Skeletal muscle satellite cell (primary cell): ENCODE measurements at regions not wholly inside any gene's neighbourhood (a gene's known extent, or its start where the extent isn't known, plus 50 kb on each side); places are given as distances from the start of the nearest gene placed in this dataset.
"Not testable (repeated sequence)": the region's sequence is repeated elsewhere in the genome, so short reads cannot be mapped to it uniquely, and the experiment has no call there.

Source experiments
- H3K27me3 ChIP-seq: 2 replicates; pipeline ENCODE4 v1.7.0; 2013; ENCODE audit warnings: low read length; ENCODE audit not compliant: control insufficient read depth, insufficient read depth
- H3K36me3 ChIP-seq: 2 replicates; pipeline ENCODE4 v1.7.0; 2013; ENCODE audit warnings: mild to moderate bottlenecking, control low read depth, low read length; ENCODE audit not compliant: insufficient read depth
- H3K4me1 ChIP-seq: 2 replicates; pipeline ENCODE4 v1.7.0; 2013; ENCODE audit warnings: low read length; ENCODE audit not compliant: control insufficient read depth, insufficient read depth
- H3K4me2 ChIP-seq: 2 replicates; pipeline ENCODE4 v1.7.0; 2013; ENCODE audit warnings: mild to moderate bottlenecking, low read length
- H3K4me3 ChIP-seq: 2 replicates; pipeline ENCODE4 v1.7.0; 2013; ENCODE audit warnings: low read length
- H3K9ac ChIP-seq: 2 replicates; pipeline ENCODE4 v1.7.0; 2013; ENCODE audit warnings: mild to moderate bottlenecking, low read depth, low read length, moderate library complexity
- H3K9me3 ChIP-seq: replicated peaks from 2 replicates; pipeline ENCODE4 v1.7.0; 2013; ENCODE audit warnings: mild to moderate bottlenecking, control low read depth, low read length

DNA sequence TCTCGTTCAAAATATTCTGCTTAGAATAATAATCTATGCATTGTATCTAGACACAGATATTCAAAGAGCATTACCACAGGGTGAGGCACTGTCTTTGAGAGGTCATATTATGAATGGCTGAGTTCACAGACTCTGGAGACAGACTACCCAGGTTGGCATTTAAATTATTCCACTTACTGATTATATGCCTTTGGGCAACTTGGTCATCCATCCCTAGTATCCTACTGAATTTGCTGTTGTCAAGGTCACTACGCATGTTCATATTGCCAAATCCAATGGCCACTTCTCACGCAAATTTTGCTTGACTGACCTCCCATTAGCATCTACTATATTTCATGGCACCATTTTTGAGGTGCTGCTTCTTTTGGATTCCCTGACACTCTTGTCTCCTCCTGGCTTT lies 498.6 kb upstream of the TLE4 start:
- Histone ChIP-seq H3K4me1 (no peaks in the 10 kb centered on the region), H3K36me3 (no peaks in the 10 kb centered on the region), H3K27me3 (no peaks in the 10 kb centered on the region), H3K4me2 (no peak overlapping the region), H3K4me3 (no peak overlapping the region), H3K9ac (no peak overlapping the region), H3K9me3 (no peaks in the 10 kb centered on the region)

DNA sequence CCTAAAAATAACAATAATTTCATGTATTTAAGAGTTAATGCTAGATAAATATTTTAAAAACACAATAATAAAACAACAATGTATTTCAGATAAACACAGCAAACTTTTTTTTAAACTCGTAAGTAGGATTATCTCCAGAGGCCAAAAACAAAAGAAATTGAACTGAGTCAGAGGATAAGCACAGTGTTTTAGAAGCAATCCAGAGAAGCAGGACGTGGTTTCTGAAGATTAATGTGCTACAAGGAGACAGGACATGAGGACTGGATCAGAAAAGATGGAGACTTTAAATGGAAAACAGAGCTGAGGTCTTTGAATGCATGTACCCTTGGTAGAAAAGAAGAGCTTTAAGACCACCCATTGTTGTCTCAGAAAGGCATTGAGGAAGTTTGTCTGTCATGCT lies 491.2 kb upstream of the TLE4 start:
- Histone ChIP-seq H3K36me3 (no peaks in the 10 kb centered on the region), H3K4me2 (no peak overlapping the region), H3K4me3 (no peak overlapping the region), H3K27me3 (no peaks in the 10 kb centered on the region), H3K9ac (no peak overlapping the region), H3K4me1 (no peaks in the 10 kb centered on the region), H3K9me3 (no peaks in the 10 kb centered on the region)

DNA sequence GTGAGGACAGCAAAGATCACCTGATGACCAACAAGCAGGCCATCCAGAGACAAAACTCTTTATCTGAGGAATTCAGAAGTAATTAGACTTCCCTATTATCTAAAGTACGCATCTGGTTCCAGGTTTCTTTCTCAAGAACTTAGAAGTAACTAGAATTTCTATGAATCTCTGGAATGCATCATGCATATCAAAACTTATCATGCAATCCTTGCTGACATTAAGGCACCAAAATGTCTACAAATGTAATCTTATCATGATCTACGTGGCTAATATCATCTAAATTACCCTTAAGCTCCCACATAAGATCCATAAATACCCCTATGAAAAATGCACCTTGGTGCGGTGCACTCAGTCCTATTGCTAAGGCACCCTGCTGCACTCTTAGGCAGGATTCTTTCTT lies 488.1 kb upstream of the TLE4 start:
- Histone ChIP-seq H3K36me3 (no peaks in the 10 kb centered on the region), H3K9me3 (no peaks in the 10 kb centered on the region), H3K4me2 (no peak overlapping the region), H3K4me1 (no peaks in the 10 kb centered on the region), H3K4me3 (no peak overlapping the region), H3K27me3 (no peaks in the 10 kb centered on the region), H3K9ac (no peak overlapping the region)

DNA sequence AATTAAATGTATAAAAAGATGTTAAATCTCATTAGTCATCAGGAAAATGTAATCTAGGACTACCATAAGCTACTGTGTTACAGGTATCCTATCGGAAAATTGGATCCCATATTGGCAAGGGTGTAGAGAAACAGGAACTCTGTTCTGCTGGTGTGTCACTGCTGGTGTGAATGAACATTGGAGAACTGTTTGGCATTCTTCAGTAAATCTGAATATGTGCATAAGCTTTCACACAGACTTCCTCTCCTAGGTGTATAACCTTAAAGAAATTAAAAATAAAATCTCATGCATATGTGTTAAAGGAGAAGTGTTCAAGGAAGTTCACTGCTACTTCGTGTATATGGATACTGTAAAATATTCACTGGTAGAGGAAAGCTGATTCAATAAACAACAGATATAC lies 484.6 kb upstream of the TLE4 start:
- Histone ChIP-seq H3K4me1 (no peaks in the 10 kb centered on the region), H3K36me3 (no peaks in the 10 kb centered on the region), H3K4me2 (no peak overlapping the region), H3K9me3 (peaks cover 4% of the 10 kb centered on the region), H3K27me3 (no peaks in the 10 kb centered on the region), H3K9ac (no peak overlapping the region), H3K4me3 (no peak overlapping the region)

DNA sequence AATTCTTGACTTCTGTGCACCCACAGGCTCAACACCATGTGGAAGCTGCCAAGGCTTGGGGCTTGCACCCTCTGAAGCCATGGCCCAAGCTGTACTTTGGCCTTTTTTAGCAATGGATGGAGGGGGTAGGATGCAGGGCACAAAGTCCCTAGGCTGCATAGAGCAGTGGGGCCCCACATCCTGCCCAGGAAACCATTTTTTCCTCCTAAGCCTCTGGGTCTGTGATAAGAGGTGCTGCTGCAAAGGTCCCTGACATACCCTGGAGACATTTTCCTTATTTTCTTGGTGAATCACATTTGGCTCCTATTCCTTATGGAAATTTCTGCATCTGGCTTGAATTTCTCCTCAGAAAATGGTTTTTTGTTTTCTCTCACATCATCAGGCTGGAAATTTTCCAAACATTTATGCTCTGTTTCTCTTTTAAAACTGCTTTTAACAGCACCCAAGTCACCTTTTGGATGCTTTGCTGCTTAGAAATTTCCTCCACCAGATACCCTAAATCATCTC lies 482.7 kb upstream of the TLE4 start:
- H3K4me3 ChIP-seq = no peak overlapping the region
- H3K9ac ChIP-seq = no peak overlapping the region
- peaks cover 4% of the 10 kb centered on the region for H3K9me3 ChIP-seq
- H3K4me1 ChIP-seq = no peaks in the 10 kb centered on the region
- H3K27me3 ChIP-seq = no peaks in the 10 kb centered on the region
- H3K36me3 ChIP-seq = no peaks in the 10 kb centered on the region
- H3K4me2 ChIP-seq = no peak overlapping the region

DNA sequence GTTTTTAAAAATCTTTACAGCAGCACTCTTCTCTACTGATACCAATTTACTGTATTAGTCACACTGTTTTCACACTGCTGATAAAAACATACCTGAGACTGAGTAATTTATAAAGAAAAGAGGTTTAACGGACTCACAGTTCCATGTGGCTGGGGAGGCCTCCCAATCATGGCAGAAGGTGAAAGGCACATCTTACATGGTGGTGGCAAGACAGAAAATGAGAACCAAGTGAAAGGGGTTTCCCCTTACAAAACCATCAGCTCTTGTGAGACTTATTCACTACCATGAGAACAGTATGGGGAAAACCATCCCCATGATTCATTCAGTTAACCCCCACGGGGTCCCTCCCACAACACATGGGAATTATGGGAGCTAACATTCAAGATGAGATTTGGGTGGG lies 481.9 kb upstream of the TLE4 start:
- H3K9ac ChIP-seq, H3K27me3 ChIP-seq, H3K4me3 ChIP-seq, H3K36me3 ChIP-seq, H3K4me1 ChIP-seq, H3K4me2 ChIP-seq, H3K9me3 ChIP-seq: not testable (repeated sequence)

DNA sequence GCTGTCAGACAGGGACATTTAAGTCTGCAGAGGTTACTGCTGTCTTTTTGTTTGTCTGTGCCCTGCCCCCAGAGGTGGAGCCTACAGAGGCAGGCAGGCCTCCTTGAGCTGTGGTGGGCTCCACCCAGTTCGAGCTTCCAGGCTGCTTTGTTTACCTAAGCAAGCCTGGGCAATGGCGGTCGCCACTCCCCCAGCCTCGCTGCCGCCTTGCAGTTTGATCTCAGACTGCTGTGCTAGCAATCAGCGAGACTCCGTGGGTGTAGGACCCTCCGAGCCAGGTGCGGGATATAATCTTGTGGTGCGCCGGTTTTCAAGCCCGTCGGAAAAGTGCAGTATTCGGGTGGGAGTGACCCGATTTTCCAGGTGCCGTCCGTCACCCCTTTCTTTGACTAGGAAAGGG lies 468.5 kb upstream of the TLE4 start:
- not testable (repeated sequence) for H3K4me3 ChIP-seq, H3K27me3 ChIP-seq, H3K4me2 ChIP-seq, H3K4me1 ChIP-seq, H3K36me3 ChIP-seq, H3K9ac ChIP-seq, H3K9me3 ChIP-seq

DNA sequence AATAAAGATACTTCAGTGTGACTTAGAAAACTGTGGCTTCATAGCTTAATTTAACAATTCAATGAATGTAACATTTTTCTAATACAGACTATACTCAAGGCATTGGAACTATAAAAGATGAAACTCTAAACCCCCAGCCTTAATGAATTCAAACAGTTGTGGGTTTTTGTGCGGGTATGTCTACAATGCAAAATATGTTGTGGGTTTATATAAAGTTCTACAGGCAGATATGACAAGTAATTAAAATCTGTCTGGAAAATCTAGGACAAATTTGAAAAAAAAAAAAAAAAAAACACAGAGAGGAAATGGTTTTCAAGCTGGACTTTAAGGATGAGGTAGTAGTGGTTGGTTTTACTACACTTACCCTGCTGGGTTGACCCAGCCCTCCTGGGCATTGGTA lies 467.5 kb upstream of the TLE4 start:
- Histone ChIP-seq H3K9ac (no peak overlapping the region), H3K4me2 (no peak overlapping the region), H3K4me1 (peaks cover 3% of the 10 kb centered on the region), H3K36me3 (no peaks in the 10 kb centered on the region), H3K27me3 (no peaks in the 10 kb centered on the region), H3K9me3 (peaks cover 5% of the 10 kb centered on the region), H3K4me3 (no peak overlapping the region)

DNA sequence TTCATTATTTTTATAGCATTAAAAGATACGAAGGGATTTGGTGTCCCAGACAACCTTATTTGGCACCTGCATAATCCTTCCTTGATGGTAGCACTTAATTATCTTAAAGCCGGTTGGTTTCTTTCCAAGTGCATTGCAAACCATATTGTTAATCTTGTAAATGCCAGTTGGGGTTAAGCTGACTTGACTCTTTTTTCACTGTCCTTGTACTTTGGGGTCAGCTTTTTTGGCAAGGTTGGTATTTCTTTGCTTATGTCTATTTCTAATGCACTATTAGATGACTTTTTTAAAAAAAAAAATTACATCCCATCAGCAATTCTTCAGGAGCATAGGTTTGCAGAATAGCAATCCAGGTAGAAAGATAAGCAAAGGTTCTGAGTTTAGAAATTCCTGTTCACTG lies 466.8 kb upstream of the TLE4 start:
- no peak overlapping the region for H3K4me2 ChIP-seq
- no peaks in the 10 kb centered on the region for H3K27me3 ChIP-seq
- peaks cover 5% of the 10 kb centered on the region for H3K9me3 ChIP-seq
- no peak overlapping the region for H3K4me3 ChIP-seq
- H3K4me1 ChIP-seq = peaks cover 3% of the 10 kb centered on the region
- H3K36me3 ChIP-seq = no peaks in the 10 kb centered on the region
- H3K9ac ChIP-seq = no peak overlapping the region

DNA sequence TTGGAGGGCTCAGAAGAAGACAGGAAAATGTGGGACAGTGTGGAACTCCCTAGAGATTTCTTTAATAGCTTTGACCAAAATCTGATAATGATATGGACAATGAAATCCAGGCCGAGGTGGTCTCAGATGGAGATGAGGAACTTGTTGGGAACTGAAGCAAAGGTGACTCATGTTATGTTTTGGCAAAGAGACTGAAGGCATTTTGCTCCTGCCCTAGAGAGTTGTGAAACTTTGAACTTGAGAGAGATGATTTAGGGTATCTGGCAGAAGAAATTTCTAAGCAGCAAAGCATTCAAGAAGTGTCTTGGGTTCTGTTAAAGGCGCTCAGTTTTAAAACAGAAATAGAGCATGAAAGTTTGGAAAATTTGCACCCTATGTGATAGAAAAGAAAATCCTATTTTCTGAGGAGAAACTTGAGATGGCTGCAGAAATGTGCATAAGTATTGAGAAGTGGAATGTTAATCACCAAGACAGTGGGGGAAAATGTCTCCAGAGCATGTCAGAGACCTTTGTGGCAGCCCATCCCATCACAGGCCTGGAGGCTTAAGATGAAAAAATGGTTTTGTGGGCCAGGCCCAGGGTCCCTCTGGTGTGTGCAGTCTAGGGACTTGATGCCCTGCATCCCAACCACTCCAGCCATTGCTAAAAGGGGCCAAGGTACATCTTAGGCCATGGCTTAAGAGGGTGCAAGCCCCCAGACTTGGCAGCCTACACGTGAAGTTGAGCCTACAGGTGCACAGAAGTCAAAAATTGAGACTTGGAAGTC lies 463.7 kb upstream of the TLE4 start:
- no peaks in the 10 kb centered on the region for H3K27me3 ChIP-seq
- no peak overlapping the region for H3K4me2 ChIP-seq
- H3K36me3 ChIP-seq = no peaks in the 10 kb centered on the region
- H3K4me1 ChIP-seq = peaks cover 3% of the 10 kb centered on the region
- H3K4me3 ChIP-seq = no peak overlapping the region
- H3K9me3 ChIP-seq = peaks cover 5% of the 10 kb centered on the region
- H3K9ac ChIP-seq = no peak overlapping the region

DNA sequence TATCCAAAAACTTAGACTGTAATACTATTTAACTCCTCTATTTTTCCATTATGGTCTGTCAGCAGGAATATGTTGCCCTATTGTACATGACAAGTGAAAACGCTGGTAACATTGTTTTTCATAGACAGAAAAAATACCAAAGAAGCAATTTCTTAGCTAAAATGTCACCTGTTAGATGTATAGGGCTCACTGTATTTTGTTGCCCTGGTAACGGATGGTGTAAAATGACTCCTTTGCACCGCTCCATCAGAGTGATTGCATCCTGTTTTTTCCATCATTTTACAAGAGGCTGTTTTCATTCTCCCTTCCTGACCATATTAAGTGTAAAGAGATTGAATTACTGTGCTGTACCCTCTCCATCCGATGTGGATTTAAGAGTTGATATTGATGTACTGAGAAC lies 460.1 kb upstream of the TLE4 start:
- peaks cover 5% of the 10 kb centered on the region for H3K9me3 ChIP-seq
- no peak overlapping the region for H3K4me3 ChIP-seq
- no peaks in the 10 kb centered on the region for H3K36me3 ChIP-seq
- no peaks in the 10 kb centered on the region for H3K4me1 ChIP-seq
- H3K9ac ChIP-seq = no peak overlapping the region
- H3K27me3 ChIP-seq = no peaks in the 10 kb centered on the region
- no peak overlapping the region for H3K4me2 ChIP-seq

DNA sequence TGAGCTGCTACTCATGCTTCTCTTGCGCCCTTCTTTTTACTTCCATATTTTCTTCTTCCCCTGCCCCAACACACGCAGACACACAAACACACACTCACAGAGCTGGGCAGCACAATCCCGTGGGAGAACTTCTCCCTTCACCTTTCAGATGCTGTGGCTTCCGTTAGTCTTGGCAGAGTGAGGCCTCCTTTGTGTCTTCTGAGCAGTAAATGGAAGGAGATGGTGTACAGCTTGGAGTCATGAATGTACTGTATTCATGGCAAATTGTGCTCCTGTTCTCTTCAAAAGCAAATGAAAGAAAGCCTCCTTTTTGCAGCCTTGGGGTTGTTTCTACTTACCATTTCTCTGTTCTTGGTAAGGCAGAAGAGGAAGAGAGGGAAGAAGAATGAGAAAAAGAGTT lies 456.6 kb upstream of the TLE4 start:
- Histone ChIP-seq H3K4me2 (no peak overlapping the region), H3K27me3 (no peaks in the 10 kb centered on the region), H3K4me3 (no peak overlapping the region), H3K9me3 (no peaks in the 10 kb centered on the region), H3K36me3 (no peaks in the 10 kb centered on the region), H3K4me1 (no peaks in the 10 kb centered on the region), H3K9ac (no peak overlapping the region)
